Effector memory CD8-positive, alpha-beta T cell (primary cell): ENCODE measurements at regions not wholly inside any gene's neighbourhood (a gene's known extent, or its start where the extent isn't known, plus 50 kb on each side); places are given as distances from the start of the nearest gene placed in this dataset.

ENCODE experiments used
- ATAC-seq: fragments of 150-1000 bp; cut with Tn5 transposase; replicated peaks from 2 replicates; pipeline ENCODE4 v1.10.0; 2021; ENCODE audit warnings: mild to moderate bottlenecking, moderate library complexity
- DNase-seq, 3 experiments: peaks; one replicate each; pipeline ENCODE4 v3.0.0; 2021
- H3K27ac Mint-ChIP-seq, 2 donors: one replicate each; pipeline ENCODE4 v1.8.0; 2022; ENCODE audit warnings: mild to moderate bottlenecking in 2 of 2, mixed read lengths in 2 of 2, moderate library complexity in 2 of 2
- H3K27me3 Mint-ChIP-seq, 2 donors: one replicate each; pipeline ENCODE4 v1.8.0; 2022; ENCODE audit warnings: mixed read lengths in 2 of 2
- H3K36me3 Mint-ChIP-seq: one replicate; pipeline ENCODE4 v1.8.0; 2022; ENCODE audit warnings: mild to moderate bottlenecking, moderate library complexity, mixed read lengths; ENCODE audit not compliant: insufficient read depth
- H3K4me1 Mint-ChIP-seq, 2 donors: one replicate each; pipeline ENCODE4 v1.8.0; 2022; ENCODE audit warnings: low read depth in 2 of 2, mixed read lengths in 2 of 2
- H3K4me3 Mint-ChIP-seq, 2 donors: one replicate each; pipeline ENCODE4 v1.8.0; 2022; ENCODE audit warnings: mild to moderate bottlenecking in 2 of 2, mixed read lengths in 2 of 2, moderate library complexity in 2 of 2
- H3K9me3 Mint-ChIP-seq, 2 donors: one replicate each; pipeline ENCODE4 v1.8.0; 2022; ENCODE audit warnings: mixed read lengths in 2 of 2

GRCh38 chr2:217559084-217559483 is 443.7 kb downstream of the TNS1 start:
- Mint-ChIP-seq H3K9me3 (peaks cover 0 to 2% of the 10 kb centered on the region in 2 donors), H3K4me3 (no peak overlapping the region), H3K27ac (no peak overlapping the region), H3K27me3 (peaks cover 0 to 7% of the 10 kb centered on the region in 2 donors), H3K4me1 (no peaks in the 10 kb centered on the region), H3K36me3 (no peaks in the 10 kb centered on the region)
- no peak for ATAC-seq
- no peak for DNase-seq

GRCh38 chr2:217555081-217555876 is 447.5 kb downstream of the TNS1 start:
- DNase-seq (no peak), ATAC-seq (no peak)
- no peak overlapping the region for H3K4me3 Mint-ChIP-seq
- H3K9me3 Mint-ChIP-seq = no peaks in the 10 kb centered on the region
- no peaks in the 10 kb centered on the region for H3K4me1 Mint-ChIP-seq
- H3K27me3 Mint-ChIP-seq = peaks cover 0 to 7% of the 10 kb centered on the region in 2 donors
- H3K36me3 Mint-ChIP-seq = no peaks in the 10 kb centered on the region
- no peak overlapping the region for H3K27ac Mint-ChIP-seq

GRCh38 chr2:217553679-217554078 is 449.1 kb downstream of the TNS1 start:
- DNase-seq (no peak), ATAC-seq (no peak)
- Mint-ChIP-seq H3K36me3 (no peaks in the 10 kb centered on the region), H3K9me3 (no peaks in the 10 kb centered on the region), H3K4me1 (no peaks in the 10 kb centered on the region), H3K27me3 (peaks cover 0 to 7% of the 10 kb centered on the region in 2 donors), H3K27ac (no peak overlapping the region), H3K4me3 (no peak overlapping the region)

- no peaks in the 10 kb centered on the region for H3K4me1 Mint-ChIP-seq
- DNase-seq = no peak
- no peaks in the 10 kb centered on the region for H3K9me3 Mint-ChIP-seq
- H3K27me3 Mint-ChIP-seq = peaks cover 0 to 7% of the 10 kb centered on the region in 2 donors
- ATAC-seq = no peak
- H3K4me3 Mint-ChIP-seq = no peak overlapping the region
- H3K36me3 Mint-ChIP-seq = no peaks in the 10 kb centered on the region
- no peak overlapping the region for H3K27ac Mint-ChIP-seq
Observed at GRCh38 chr2:217553202-217553601, 449.6 kb downstream of the TNS1 start.

- no peaks in the 10 kb centered on the region for H3K36me3 Mint-ChIP-seq
- ATAC-seq = no peak
- no peak overlapping the region for H3K27ac Mint-ChIP-seq
- no peak for DNase-seq
- H3K27me3 Mint-ChIP-seq = peaks cover 0 to 1% of the 10 kb centered on the region in 2 donors
- no peaks in the 10 kb centered on the region for H3K9me3 Mint-ChIP-seq
- no peak overlapping the region for H3K4me3 Mint-ChIP-seq
- no peaks in the 10 kb centered on the region for H3K4me1 Mint-ChIP-seq
Observed at GRCh38 chr2:217552081-217552480, 450.7 kb downstream of the TNS1 start.

GRCh38 chr2:217551252-217551899 is 451.4 kb downstream of the TNS1 start:
- no peaks in the 10 kb centered on the region for H3K4me1 Mint-ChIP-seq
- H3K4me3 Mint-ChIP-seq = no peak overlapping the region
- no peak overlapping the region for H3K27ac Mint-ChIP-seq
- H3K36me3 Mint-ChIP-seq = no peaks in the 10 kb centered on the region
- ATAC-seq (no peak), DNase-seq (no peak)
- no peaks in the 10 kb centered on the region for H3K9me3 Mint-ChIP-seq
- no peaks in the 10 kb centered on the region for H3K27me3 Mint-ChIP-seq

GRCh38 chr2:217539126-217539525 is 463.7 kb downstream of the TNS1 start:
- Mint-ChIP-seq H3K4me1 (no peaks in the 10 kb centered on the region), H3K36me3 (no peaks in the 10 kb centered on the region), H3K27ac (no peak overlapping the region), H3K27me3 (peaks cover 5 to 24% of the 10 kb centered on the region in 2 donors), H3K9me3 (peaks cover 2 to 12% of the 10 kb centered on the region in 2 donors), H3K4me3 (no peak overlapping the region)
- ATAC-seq = no peak
- no peak for DNase-seq

GRCh38 chr2:217538719-217539118 is 464.1 kb downstream of the TNS1 start:
- ATAC-seq = no peak

GRCh38 chr2:217535957-217536708 is 466.7 kb downstream of the TNS1 start:
- ATAC-seq (no peak), DNase-seq (no peak)
- Mint-ChIP-seq H3K4me1 (no peaks in the 10 kb centered on the region), H3K27ac (no peak overlapping the region), H3K36me3 (no peaks in the 10 kb centered on the region), H3K4me3 (no peak overlapping the region), H3K27me3 (peaks cover 5 to 9% of the 10 kb centered on the region in 2 donors), H3K9me3 (no peaks in the 10 kb centered on the region)

More at GRCh38 chr2:217538719-217539118, 464.1 kb downstream of the TNS1 start:
- Mint-ChIP-seq H3K36me3 (no peaks in the 10 kb centered on the region), H3K4me1 (no peaks in the 10 kb centered on the region), H3K4me3 (no peak overlapping the region), H3K9me3 (peaks cover 0 to 8% of the 10 kb centered on the region in 2 donors), H3K27ac (no peak overlapping the region), H3K27me3 (peaks cover 5 to 20% of the 10 kb centered on the region in 2 donors)
- no peak for DNase-seq

GRCh38 chr2:217530392-217531090 is 472.3 kb downstream of the TNS1 start:
- no peaks in the 10 kb centered on the region for H3K4me1 Mint-ChIP-seq
- H3K4me3 Mint-ChIP-seq = no peak overlapping the region
- DNase-seq (no peak), ATAC-seq (no peak)
- no peak overlapping the region for H3K27ac Mint-ChIP-seq
- peaks cover 5 to 9% of the 10 kb centered on the region in 2 donors for H3K27me3 Mint-ChIP-seq
- no peaks in the 10 kb centered on the region for H3K36me3 Mint-ChIP-seq
- H3K9me3 Mint-ChIP-seq = no peaks in the 10 kb centered on the region

GRCh38 chr2:217529271-217529670 is 473.5 kb downstream of the TNS1 start:
- peaks cover 0 to under 1% of the 10 kb centered on the region in 2 donors for H3K27me3 Mint-ChIP-seq
- H3K4me1 Mint-ChIP-seq = no peaks in the 10 kb centered on the region
- ATAC-seq = no peak
- no peaks in the 10 kb centered on the region for H3K9me3 Mint-ChIP-seq
- H3K27ac Mint-ChIP-seq = no peak overlapping the region
- DNase-seq = no peak
- no peak overlapping the region for H3K4me3 Mint-ChIP-seq
- H3K36me3 Mint-ChIP-seq = no peaks in the 10 kb centered on the region

- Mint-ChIP-seq H3K4me1 (no peaks in the 10 kb centered on the region), H3K27ac (no peak overlapping the region), H3K36me3 (no peaks in the 10 kb centered on the region), H3K4me3 (no peak overlapping the region), H3K27me3 (no peaks in the 10 kb centered on the region), H3K9me3 (no peaks in the 10 kb centered on the region)
- DNase-seq (no peak), ATAC-seq (no peak)
Observed at GRCh38 chr2:217527590-217528202, 475.1 kb downstream of the TNS1 start.

- Mint-ChIP-seq H3K27me3 (no peaks in the 10 kb centered on the region), H3K27ac (no peak overlapping the region), H3K36me3 (no peaks in the 10 kb centered on the region), H3K4me1 (no peaks in the 10 kb centered on the region), H3K4me3 (no peak overlapping the region), H3K9me3 (no peaks in the 10 kb centered on the region)
- DNase-seq (no peak), ATAC-seq (no peak)
Observed at GRCh38 chr2:217525076-217525475, 477.7 kb downstream of the TNS1 start.
